ENCODE measurements at regions not wholly inside any gene's neighbourhood (a gene's known extent, or its start where the extent isn't known, plus 50 kb on each side); places are given as distances from the start of the nearest gene placed in this dataset.
A peak's percentile ranks its signal among the peaks of the same experiment; 100 is the strongest.

- no peak for DNase-seq
Measured at GRCh38 chr9:92185096-92185495, 69.9 kb upstream of the SPTLC1 start.

DNA sequence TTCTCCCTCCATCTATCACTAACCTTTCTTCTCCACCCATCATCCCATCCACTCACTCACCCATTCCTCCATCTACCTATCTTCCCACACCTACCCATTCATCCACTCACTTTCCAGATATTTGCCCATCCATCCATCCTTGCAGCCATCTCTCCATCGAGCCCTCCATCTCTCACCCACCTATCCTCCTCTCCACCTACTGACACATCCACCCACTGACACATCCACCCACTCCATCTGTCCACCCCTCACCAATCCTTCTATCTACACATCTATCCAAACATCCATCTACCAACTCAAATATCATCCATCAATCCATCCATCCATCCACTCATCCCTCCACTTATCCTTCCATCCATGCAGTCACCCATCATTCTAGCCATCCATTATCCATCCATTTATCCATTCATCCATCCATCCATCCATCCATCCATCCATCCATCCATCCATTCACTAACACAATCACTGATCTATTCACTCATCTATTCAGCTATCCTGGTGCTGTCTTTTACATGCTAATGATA, 68.9 kb upstream of the SPTLC1 start:
- DNase-seq, result no peak

GRCh38 chr9:92183449-92183848, 68.2 kb upstream of the SPTLC1 start:
- no peak for DNase-seq

DNA sequence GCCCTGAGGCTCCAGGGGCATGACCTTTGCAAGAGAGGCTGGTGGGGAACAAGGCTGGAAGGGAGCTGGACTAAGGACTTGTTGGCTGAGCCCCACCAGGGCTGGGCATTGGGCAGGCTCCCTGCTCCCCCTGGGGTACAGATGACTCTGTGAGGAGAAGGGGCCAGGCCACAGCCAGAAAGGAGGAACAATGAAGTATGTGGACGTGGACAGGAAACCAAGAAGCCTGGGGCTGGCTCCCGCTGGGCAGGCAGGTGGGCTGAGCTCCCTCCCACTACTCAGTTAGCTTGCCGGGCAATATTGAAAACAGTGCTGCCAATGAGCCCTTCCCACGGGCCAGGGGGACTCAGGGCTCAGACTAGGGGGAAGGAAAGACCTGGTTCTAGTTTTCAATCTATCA, 66.1 kb upstream of the SPTLC1 start:
- no peak for DNase-seq

DNA sequence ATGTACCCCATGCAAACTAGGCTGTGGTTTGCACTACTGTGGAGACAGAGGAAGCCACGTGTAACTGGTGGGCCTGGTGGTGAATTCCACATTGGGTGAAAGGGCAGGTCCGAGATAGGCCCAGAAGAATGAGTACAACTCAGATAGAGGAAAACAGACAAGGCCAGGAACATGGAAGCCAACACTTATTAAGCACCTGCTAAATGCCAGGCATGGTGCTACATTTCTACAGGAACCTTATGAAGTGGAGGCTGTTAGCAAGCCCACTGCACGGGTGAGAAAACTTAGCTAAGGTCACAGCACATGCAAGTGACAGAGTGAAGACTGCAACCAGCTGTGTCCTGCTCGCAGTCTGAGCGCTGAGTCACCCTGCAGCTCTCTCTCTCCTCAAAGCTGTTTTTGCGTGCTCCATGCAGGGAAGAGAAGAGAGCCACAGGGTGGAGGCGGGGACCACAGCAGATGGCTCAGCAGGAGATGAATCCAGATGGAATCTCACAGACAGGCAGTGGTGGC, 65.5 kb upstream of the SPTLC1 start:
- peak; percentile 86 for DNase-seq

DNA sequence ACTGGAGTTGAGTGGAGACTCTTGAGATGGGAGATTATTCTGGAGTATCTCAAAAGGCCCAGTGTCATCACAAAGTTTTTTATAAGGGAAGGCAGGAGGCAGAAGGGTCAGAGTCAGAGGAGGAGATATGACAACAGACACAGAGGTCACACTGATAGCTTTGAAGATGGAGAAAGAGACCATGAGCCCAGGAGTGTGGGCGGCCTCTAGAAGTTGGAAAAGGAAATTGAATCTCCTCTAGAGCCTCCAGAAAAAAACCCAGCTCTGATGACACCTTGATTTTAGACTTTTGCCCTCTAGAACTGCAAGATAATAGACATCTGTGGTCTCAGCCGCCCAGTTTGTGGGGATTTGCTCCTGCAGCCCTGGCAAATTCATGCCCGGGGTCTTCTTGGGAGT, 64.8 kb upstream of the SPTLC1 start:
- DNase-seq, result no peak

DNA sequence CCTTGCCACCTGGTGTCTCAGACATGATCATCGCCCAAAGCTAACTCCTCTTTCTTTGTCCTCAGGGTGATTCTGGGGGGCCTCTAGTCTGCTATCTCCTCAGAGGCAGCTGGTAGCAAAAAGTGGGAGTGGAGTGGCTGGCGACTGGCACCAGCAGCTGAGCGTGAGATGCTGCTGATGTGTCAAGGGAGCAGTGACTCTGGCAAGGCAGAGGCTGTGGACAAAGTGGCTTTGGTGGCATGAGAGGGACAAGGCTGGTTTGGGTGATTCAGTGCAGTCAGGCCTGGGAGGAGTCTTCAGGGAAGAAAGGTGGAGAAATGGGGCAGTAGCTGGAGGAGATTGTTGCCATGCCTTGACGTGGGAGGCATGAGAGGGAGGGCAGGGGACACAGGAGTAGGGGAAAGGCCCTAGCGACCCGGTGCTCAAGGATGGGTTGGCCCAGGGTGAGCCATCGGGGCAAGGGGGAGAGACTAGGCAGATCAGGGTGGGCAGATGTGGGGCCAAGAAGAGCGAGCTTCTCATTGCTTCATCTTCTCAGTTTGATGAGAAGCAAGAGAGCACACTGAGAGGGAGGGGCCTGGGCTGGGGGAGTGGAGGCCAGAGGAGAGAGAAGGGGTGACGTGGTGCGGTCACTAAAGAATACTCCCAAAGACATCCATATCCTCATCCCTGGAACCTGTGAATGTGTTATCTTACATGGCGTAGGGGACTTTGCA, 64.2 kb upstream of the SPTLC1 start:
- DNase-seq, result no peak

DNA sequence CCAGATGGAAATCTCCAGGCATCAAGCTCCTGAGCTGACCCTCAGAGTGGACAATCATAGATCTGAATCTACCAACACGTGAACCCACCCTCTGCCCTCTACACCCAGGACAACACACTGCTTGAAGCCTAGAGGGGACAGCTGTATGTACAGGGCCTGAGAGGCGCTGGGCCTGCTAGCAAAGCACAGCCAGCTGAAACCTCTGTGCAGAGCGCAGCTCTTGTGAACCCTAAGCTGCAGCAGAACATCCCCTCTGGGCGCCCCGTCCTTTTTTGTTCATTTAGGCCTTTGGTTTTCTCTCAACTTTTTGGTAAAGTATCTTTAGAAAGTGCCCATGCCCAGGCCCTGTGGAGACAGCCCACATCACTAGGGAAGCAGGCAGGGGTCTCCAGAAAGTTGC, 62.4 kb upstream of the SPTLC1 start:
- no peak for DNase-seq

DNA sequence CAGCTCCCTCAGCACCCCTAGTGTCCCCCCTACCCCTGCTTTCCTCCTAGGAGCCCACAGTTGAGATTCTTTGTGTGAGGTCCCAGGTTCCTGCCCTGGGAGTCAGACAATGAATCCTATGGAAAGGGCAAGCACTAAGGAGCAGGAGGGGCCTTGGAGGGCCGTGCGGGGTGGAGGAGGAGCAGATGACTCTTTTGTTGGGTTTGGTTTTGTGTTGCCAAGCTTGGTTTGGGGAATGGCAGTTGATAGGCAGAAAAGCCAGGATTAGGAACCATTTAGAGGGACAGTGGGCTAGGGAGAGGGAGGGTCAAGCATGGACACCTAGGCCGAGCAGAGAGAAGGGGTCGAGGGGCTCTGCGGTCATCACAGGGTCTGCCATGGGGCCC, 61.6 kb upstream of the SPTLC1 start:
- DNase-seq, result no peak

GRCh38 chr9:92176068-92176799, 61.0 kb upstream of the SPTLC1 start:
- peak; percentile 34 for DNase-seq

GRCh38 chr9:92175441-92175840, 60.2 kb upstream of the SPTLC1 start:
- DNase-seq, result no peak

DNA sequence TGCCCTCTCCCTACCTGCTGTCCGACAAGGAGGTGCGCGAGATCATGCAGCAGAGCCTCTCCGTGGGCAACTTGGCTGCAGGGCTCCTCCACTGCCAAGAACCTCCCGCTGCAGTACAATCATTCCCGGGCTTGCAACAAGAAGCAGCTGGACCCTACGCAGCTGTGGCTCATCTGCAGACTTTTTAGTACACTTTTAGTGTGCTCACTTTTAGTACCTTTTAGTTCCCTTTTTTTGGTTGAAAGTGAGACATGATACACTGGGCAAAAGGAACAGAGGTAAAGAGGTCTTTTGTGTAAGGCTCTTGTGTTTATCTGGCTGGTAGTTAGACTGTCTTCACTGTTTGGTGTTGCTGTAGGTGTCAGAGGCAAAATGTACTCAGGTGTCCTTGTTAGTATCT, 58.1 kb upstream of the SPTLC1 start:
- no peak for DNase-seq

- DNase-seq, result no peak
Measured at GRCh38 chr9:92171822-92172221, 56.6 kb upstream of the SPTLC1 start.

GRCh38 chr9:92171281-92171680, 56.1 kb upstream of the SPTLC1 start:
- DNase-seq, result no peak

DNA sequence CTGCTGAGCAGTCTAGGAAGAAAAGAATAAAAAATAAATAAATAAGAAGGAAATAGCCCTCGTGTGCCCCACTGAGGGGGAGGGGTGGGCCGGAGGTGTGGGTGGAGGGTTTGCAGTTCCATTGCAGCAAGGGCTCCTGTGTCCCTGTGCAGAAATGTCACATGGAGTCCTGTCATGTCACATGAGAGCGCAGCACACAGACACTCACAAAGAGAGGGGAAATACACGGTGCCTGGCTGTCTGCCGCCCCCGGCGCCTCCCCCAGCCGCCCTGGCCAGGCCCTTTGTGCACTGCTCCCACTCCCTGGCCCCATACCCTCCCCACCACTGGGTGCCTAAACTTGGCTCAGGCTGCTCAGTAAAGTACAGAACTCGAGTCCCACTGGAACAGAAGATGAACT, 55.6 kb upstream of the SPTLC1 start:
- no peak for DNase-seq

- DNase-seq, result no peak
Measured at GRCh38 chr9:92165484-92165883, 50.3 kb upstream of the SPTLC1 start.
